IPS-20b (cell line): ENCODE measurements at regions not wholly inside any gene's neighbourhood (a gene's known extent, or its start where the extent isn't known, plus 50 kb on each side); places are given as distances from the start of the nearest gene placed in this dataset.

Source experiments
- H3K27ac ChIP-seq: one replicate; pipeline ENCODE4 v1.5.1; 2013; ENCODE audit warnings: low read length
- H3K27me3 ChIP-seq: 2 replicates; pipeline ENCODE4 v1.6.1; 2013; ENCODE audit warnings: mild to moderate bottlenecking, low read length, inconsistent platforms; ENCODE audit not compliant: insufficient read depth
- H3K36me3 ChIP-seq: 2 replicates; pipeline ENCODE4 v1.6.1; 2013; ENCODE audit warnings: low read depth, mild to moderate bottlenecking, inconsistent platforms, low read length, moderate library complexity; ENCODE audit not compliant: insufficient read depth
- H3K4me1 ChIP-seq: 2 replicates; pipeline ENCODE4 v1.6.1; 2013; ENCODE audit warnings: mild to moderate bottlenecking, control low read depth, inconsistent platforms, low read length, moderate library complexity; ENCODE audit not compliant: insufficient read depth
- H3K4me3 ChIP-seq: 2 replicates; pipeline ENCODE4 v1.5.1; 2013; ENCODE audit warnings: mild to moderate bottlenecking, low read length, inconsistent platforms
- H3K9ac ChIP-seq: 2 replicates; pipeline ENCODE4 v1.6.1; 2013; ENCODE audit warnings: low read depth, mild to moderate bottlenecking, inconsistent platforms, low read length, moderate library complexity
- H3K9me3 ChIP-seq: 2 replicates; pipeline ENCODE4 v1.6.1; 2013; ENCODE audit warnings: mild to moderate bottlenecking, low read depth, low read length, inconsistent platforms; ENCODE audit not compliant: insufficient read depth

GRCh38 chr2:216920143-216920876 is 60.4 kb upstream of the TNP1 start:
- Histone ChIP-seq H3K27ac (no peak overlapping the region), H3K36me3 (no peaks in the 10 kb centered on the region), H3K27me3 (no peaks in the 10 kb centered on the region), H3K9me3 (no peaks in the 10 kb centered on the region), H3K4me1 (0 out of 2 replicates have a peak, but pooled peaks cover 5% of the 10 kb centered on the region), H3K4me3 (no peak overlapping the region), H3K9ac (no peak overlapping the region)

DNA sequence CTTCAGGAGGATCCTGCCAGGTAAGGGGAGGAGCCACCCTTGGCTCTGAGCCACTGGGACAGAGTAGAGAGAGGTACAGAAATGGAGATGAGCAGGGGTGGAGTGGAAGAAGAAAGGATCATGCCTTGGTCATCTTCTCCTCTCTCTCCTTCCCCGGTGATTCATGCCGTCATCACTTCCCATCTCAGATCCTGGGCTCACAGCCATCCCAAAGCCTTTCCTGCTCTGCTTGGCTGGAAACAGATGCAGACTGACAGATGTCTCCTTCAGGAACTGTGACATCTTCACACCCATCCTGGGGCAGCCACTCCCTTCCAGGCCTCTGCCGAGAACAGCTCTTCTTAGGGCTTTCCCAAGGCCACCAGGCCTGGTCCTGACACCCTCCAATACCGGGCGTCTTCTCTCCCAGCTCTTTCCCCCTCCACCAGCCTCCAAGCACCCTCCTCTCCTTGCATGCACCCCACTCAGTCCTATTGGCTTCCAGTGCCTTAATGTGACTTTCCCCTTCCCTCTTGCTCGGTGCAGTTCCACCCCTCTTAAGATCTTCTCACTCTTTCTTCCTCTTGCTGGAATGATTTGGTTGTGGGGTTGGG is 58.3 kb upstream of the TNP1 start:
- Histone ChIP-seq H3K36me3 (no peaks in the 10 kb centered on the region), H3K4me3 (no peak overlapping the region), H3K27ac (no peak overlapping the region), H3K4me1 (no peaks in the 10 kb centered on the region), H3K9ac (no peak overlapping the region), H3K27me3 (no peaks in the 10 kb centered on the region), H3K9me3 (no peaks in the 10 kb centered on the region)

DNA sequence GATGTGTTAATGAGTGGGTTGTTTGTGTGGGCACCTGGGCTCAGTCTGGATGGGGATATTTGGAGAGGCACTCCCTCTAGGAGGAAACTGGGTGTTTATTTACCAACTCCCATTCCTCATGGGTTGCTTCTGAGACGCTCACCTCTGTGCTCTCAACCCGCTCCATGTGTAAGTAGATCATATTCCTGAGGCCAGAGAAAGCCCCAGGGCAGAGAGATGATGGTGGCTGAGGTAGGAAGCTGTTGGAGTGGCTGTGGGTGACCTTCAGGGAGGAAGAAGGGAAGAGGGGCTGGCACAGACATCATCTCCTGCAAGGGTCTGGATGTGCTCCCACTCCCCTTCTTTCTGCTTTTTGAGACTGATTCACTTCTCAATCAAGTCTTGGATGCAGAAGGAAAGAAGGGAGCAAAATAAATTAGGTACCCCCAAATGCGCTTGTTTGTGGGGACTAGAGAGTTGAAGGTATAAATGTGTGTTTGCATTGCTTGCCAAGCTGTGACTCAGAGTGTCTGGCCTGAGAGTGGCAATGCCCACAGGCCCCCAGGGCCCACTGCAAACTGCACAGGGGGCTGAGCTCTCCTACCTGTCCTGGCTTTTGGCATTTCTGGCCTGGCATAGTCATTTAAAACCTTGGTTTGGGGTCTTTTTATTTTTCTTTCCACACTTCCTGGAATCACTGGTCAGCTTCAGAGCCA is 57.2 kb upstream of the TNP1 start:
- Histone ChIP-seq H3K4me1 (no peaks in the 10 kb centered on the region), H3K4me3 (no peak overlapping the region), H3K9ac (no peak overlapping the region), H3K36me3 (no peaks in the 10 kb centered on the region), H3K27me3 (no peaks in the 10 kb centered on the region), H3K27ac (no peak overlapping the region), H3K9me3 (no peaks in the 10 kb centered on the region)

- H3K27ac ChIP-seq, result no peak overlapping the region
- H3K4me1 ChIP-seq, result no peaks in the 10 kb centered on the region
- no peak overlapping the region for H3K9ac ChIP-seq
- H3K36me3 ChIP-seq, result no peaks in the 10 kb centered on the region
- H3K9me3 ChIP-seq, result no peaks in the 10 kb centered on the region
- no peaks in the 10 kb centered on the region for H3K27me3 ChIP-seq
- no peak overlapping the region for H3K4me3 ChIP-seq
Measured at GRCh38 chr2:216915557-216916150, 55.8 kb upstream of the TNP1 start.

- no peak overlapping the region for H3K9ac ChIP-seq
- no peak overlapping the region for H3K4me3 ChIP-seq
- no peaks in the 10 kb centered on the region for H3K36me3 ChIP-seq
- no peak overlapping the region for H3K27ac ChIP-seq
- no peaks in the 10 kb centered on the region for H3K4me1 ChIP-seq
- no peaks in the 10 kb centered on the region for H3K9me3 ChIP-seq
- H3K27me3 ChIP-seq, result no peaks in the 10 kb centered on the region
Measured at GRCh38 chr2:216914491-216914890, 54.6 kb upstream of the TNP1 start.

DNA sequence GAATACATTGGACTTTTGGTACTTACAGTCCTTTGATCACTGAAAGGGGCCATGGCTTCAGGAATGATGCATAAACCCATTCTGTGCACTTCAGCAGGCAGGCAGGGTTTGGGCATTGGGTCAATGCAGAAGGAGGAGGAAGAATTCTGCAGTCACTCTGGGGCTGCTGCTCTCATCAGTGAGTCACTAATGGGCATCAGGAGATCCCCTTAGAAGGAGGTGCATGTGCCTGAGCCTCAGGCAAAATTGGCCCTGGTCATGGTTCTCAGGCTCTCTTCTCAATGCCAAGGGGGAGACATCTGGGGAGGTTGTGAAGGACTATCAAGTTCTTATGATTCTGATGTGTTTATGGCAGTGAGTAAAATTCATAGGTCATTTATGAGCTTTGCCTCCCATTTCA is 52.0 kb upstream of the TNP1 start:
- Histone ChIP-seq H3K27me3 (no peaks in the 10 kb centered on the region), H3K4me1 (no peaks in the 10 kb centered on the region), H3K27ac (no peak overlapping the region), H3K4me3 (no peak overlapping the region), H3K9me3 (no peaks in the 10 kb centered on the region), H3K9ac (no peak overlapping the region), H3K36me3 (no peaks in the 10 kb centered on the region)

DNA sequence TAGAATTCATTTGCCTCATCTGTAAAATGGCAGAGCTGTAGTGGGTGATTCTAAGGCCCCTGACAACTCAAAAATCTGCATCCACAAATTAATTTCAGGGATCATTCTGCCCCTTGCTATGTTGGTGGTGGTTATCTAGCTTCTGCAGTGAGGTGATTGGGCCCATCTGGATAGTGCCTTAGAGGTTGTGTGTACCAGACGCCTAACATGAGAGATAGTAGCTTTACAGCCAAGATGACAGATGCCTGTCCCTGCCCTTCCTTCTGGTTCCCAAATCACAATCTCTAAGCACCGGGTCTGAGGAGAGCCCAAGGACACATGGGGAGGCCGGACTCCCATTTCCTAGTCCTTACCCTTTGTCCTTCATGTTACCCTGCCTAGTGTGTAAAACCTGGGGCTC is 51.1 kb upstream of the TNP1 start:
- H3K27ac ChIP-seq, result no peak overlapping the region
- H3K4me1 ChIP-seq, result no peaks in the 10 kb centered on the region
- no peak overlapping the region for H3K4me3 ChIP-seq
- H3K36me3 ChIP-seq, result no peaks in the 10 kb centered on the region
- no peaks in the 10 kb centered on the region for H3K9me3 ChIP-seq
- no peaks in the 10 kb centered on the region for H3K27me3 ChIP-seq
- no peak overlapping the region for H3K9ac ChIP-seq

DNA sequence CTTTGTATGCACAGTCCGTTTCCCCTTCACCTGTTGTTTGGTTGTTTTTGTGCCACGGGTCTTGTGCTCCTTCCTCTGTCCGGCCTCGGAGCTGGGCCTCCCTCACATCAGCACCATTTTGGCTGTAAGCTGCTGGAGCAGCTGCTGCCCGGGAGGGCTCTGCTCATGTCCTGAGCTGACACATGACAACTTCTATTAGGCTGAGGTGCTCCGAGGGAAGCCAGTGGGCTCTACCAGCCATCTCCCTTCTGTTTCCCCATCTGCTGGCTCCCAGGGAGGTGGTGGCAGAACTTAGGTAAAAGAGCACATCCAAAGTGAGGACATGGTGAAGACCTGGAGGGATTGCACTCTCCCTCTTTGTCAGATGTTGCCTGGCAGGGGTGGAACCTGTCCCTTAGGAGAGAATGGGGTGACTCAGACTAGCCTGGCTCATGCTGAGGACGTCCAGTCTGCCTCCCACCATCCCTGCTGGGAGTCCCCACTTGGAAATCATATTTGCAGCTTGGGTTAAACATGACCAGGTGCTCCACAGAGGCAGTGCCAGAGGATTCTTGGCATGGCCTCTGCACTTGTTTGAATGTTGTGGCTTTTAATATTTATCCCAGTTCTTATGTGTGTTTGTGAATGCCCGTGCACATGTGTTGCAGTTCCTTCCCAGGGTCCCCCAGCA is 49.8 kb upstream of the TNP1 start:
- Histone ChIP-seq H3K27me3 (no peaks in the 10 kb centered on the region), H3K27ac (no peak overlapping the region), H3K4me3 (no peak overlapping the region), H3K9me3 (no peaks in the 10 kb centered on the region), H3K9ac (no peak overlapping the region), H3K36me3 (no peaks in the 10 kb centered on the region), H3K4me1 (no peaks in the 10 kb centered on the region)
